GM12878 (cell line): ENCODE measurements at regions not wholly inside any gene's neighbourhood (a gene's known extent, or its start where the extent isn't known, plus 50 kb on each side); places are given as distances from the start of the nearest gene placed in this dataset.

Experiments used
- ATAC-seq: fragments of 200-7000 bp; cut with Tn5 transposase; 3 replicates; pipeline ENCODE4 v1.9.1; 2020; ENCODE audit warnings: mild to moderate bottlenecking, moderate library complexity
- BruUV-seq: library from RNA; stranded (reverse); fragments of 400-500 nt; replicated peaks from 2 replicates; lab custom pipeline; 2021; lab: Mats Ljungman, UMichigan
- CTCF ChIA-PET: fragments of 300-600 bp; sonication (Branson Sonifier 250); formaldehyde crosslinking; extraction: SDS; loops from one replicate; lab custom pipeline; 2021; ENCODE audit warnings: inconsistent platforms; lab: Yijun Ruan, JAX
- POLR2A ChIA-PET: fragments of 350-600 bp; formaldehyde crosslinking; extraction: SDS; loops from one replicate; lab custom pipeline; 2021; ENCODE audit warnings: inconsistent platforms; lab: Charles Lee
- RAD21 ChIA-PET: fragments of 300-600 bp; sonication (Branson Sonifier 250); formaldehyde crosslinking; loops from one replicate; lab custom pipeline; 2023; ENCODE audit warnings: antibody characterized with exemption; ENCODE audit not compliant: unreplicated experiment; lab: Charles Lee
- SMC1A ChIA-PET: fragments of 300-600 bp; sonication (Branson Sonifier 250); formaldehyde crosslinking; loops from one replicate; lab custom pipeline; 2023; ENCODE audit not compliant: unreplicated experiment, uncharacterized antibody; lab: Charles Lee
- DNase-seq: peaks from one replicate; pipeline ENCODE4 v3.0.0-alpha.2; 2011; ENCODE audit warnings: low read depth, low spot score
- FAIRE-seq: peaks from 3 replicates; lab custom pipeline; 2011; peaks lifted over from hg19 to GRCh38; lab: Jason Lieb, UNC
- H2AFZ ChIP-seq: 2 replicates; pipeline ENCODE4 v1.6.0; 2011; ENCODE audit warnings: low read depth, low read length, control low read depth; ENCODE audit not compliant: control insufficient read depth
- H3K27ac ChIP-seq: 2 replicates; pipeline ENCODE4 v1.5.1; 2011; ENCODE audit warnings: control low read depth; ENCODE audit not compliant: control insufficient read depth, insufficient read depth
- H3K27me3 ChIP-seq, 2 experiments: replicated peaks in 1 of 2; 2 replicates each; pipeline versions ENCODE4 v1.6.0 to v1.6.1; 2011; ENCODE audit warnings: low read length in 1 of 2; ENCODE audit not compliant: control insufficient read depth in 2 of 2, insufficient read depth in 2 of 2
- H3K36me3 ChIP-seq, 2 experiments: 2 replicates each; pipeline ENCODE4 v1.5.1; 2011; ENCODE audit warnings: low read length in 1 of 2; ENCODE audit not compliant: control insufficient read depth in 2 of 2, insufficient read depth in 2 of 2
- H3K4me1 ChIP-seq: 2 replicates; pipeline ENCODE4 v1.6.1; 2011; ENCODE audit warnings: mild to moderate bottlenecking, low read length, moderate library complexity, mixed read lengths; ENCODE audit not compliant: control insufficient read depth, insufficient read depth
- H3K4me2 ChIP-seq: 2 replicates; pipeline ENCODE4 v1.6.0; 2011; ENCODE audit warnings: control low read depth; ENCODE audit not compliant: control insufficient read depth, insufficient read depth
- H3K4me3 ChIP-seq: fragments of 200-600 bp; sonication (generic); 2 replicates; pipeline ENCODE4 v1.5.1; 2016
- H3K79me2 ChIP-seq: 2 replicates; pipeline ENCODE4 v1.6.0; 2011; ENCODE audit warnings: low read length; ENCODE audit not compliant: control insufficient read depth, insufficient read depth
- H3K9ac ChIP-seq: 2 replicates; pipeline ENCODE4 v1.8.0; 2011; ENCODE audit warnings: low read length, control low read depth, mixed read lengths; ENCODE audit not compliant: control insufficient read depth, insufficient read depth
- H3K9me3 ChIP-seq: replicated peaks from 3 replicates; pipeline ENCODE4 v1.5.1; 2011; ENCODE audit warnings: mild to moderate bottlenecking, low read length; ENCODE audit not compliant: control insufficient read depth, insufficient read depth
- H4K20me1 ChIP-seq: 2 replicates; pipeline ENCODE4 v1.6.0; 2011; ENCODE audit not compliant: control insufficient read depth, insufficient read depth
- ASH2L ChIP-seq: fragments of 300-600, 200-600 bp; sonication (generic); IDR thresholded peaks from 2 replicates; pipeline ENCODE4 v1.6.1; 2017; ENCODE audit warnings: low read depth, mild to moderate bottlenecking, borderline replicate concordance
- BCL11A ChIP-seq: IDR thresholded peaks from 2 replicates; pipeline ENCODE4 v1.6.1; 2011; ENCODE audit warnings: low read depth, low read length
- BHLHE40 ChIP-seq, 2 experiments: fragments of 450-650 bp in 1 of 2; IDR thresholded peaks; 2 replicates each; pipeline ENCODE4 v1.6.1; 2011 to 2017; ENCODE audit warnings: low read depth in 2 of 2, borderline replicate concordance in 1 of 2, improper control_type of control experiment in 1 of 2, low read length in 1 of 2, mild to moderate bottlenecking in 1 of 2
- CBX3 ChIP-seq: fragments of 200-600 bp; sonication (generic); IDR thresholded peaks from 2 replicates; pipeline ENCODE4 v1.6.1; 2016; ENCODE audit warnings: low read depth, borderline replicate concordance
- CHD4 ChIP-seq: fragments of 200-600 bp; sonication (generic); IDR thresholded peaks from 2 replicates; pipeline ENCODE4 v1.6.1; 2016; ENCODE audit warnings: mild to moderate bottlenecking
- E2F4 ChIP-seq: IDR thresholded peaks from 2 replicates; pipeline ENCODE4 v1.6.1; 2012; ENCODE audit warnings: low read depth, low read length, improper control_type of control experiment
- HDAC2 ChIP-seq: fragments of 200-600 bp; sonication (generic); IDR thresholded peaks from 2 replicates; pipeline ENCODE4 v1.6.1; 2017
- NBN ChIP-seq: fragments of 450-650 bp; IDR thresholded peaks from 2 replicates; pipeline ENCODE4 v1.6.1; 2016
- NFXL1 ChIP-seq: fragments of 450-650 bp; IDR thresholded peaks from 2 replicates; pipeline ENCODE4 v1.6.1; 2017; ENCODE audit warnings: antibody characterized with exemption, mild to moderate bottlenecking, borderline replicate concordance
- NFYB ChIP-seq: IDR thresholded peaks from 2 replicates; pipeline ENCODE4 v1.6.1; 2011; ENCODE audit warnings: low read depth, mild to moderate bottlenecking, low read length, improper control_type of control experiment, moderate library complexity; ENCODE audit not compliant: insufficient read depth
- PAX5 ChIP-seq: IDR thresholded peaks from 2 replicates; pipeline ENCODE4 v1.6.1; 2011; ENCODE audit warnings: low read depth, low read length, borderline replicate concordance
- RAD51 ChIP-seq: fragments of 450-650 bp; IDR thresholded peaks from 2 replicates; pipeline ENCODE4 v1.6.1; 2016; ENCODE audit warnings: moderate library complexity, mild to moderate bottlenecking, inconsistent platforms
- RELB ChIP-seq: fragments of 450-650 bp; IDR thresholded peaks from 2 replicates; pipeline ENCODE4 v1.6.1; 2017; ENCODE audit warnings: low read depth, mild to moderate bottlenecking, moderate library complexity
- SIX5 ChIP-seq: IDR thresholded peaks from 2 replicates; pipeline ENCODE4 v1.6.1; 2011; ENCODE audit warnings: mild to moderate bottlenecking, low read depth, low read length, moderate library complexity; ENCODE audit not compliant: severe bottlenecking
- STAT1 ChIP-seq: fragments of 450-650 bp; conservative IDR thresholded peaks from 2 replicates; pipeline ENCODE4 v1.6.1; 2014; ENCODE audit warnings: antibody characterized with exemption, mild to moderate bottlenecking
- SUZ12 ChIP-seq: fragments of 200-600 bp; sonication (generic); IDR thresholded peaks from one replicate; pipeline ENCODE4 v1.6.1; 2018; ENCODE audit warnings: antibody characterized with exemption, mild to moderate bottlenecking; ENCODE audit not compliant: unreplicated experiment
- WRNIP1 ChIP-seq: IDR thresholded peaks from 2 replicates; pipeline ENCODE4 v1.6.1; 2011; ENCODE audit warnings: low read depth, low read length, improper control_type of control experiment, borderline replicate concordance
- ZBED1 ChIP-seq: IDR thresholded peaks from 2 replicates; pipeline ENCODE4 v1.6.1; 2016; ENCODE audit warnings: borderline replicate concordance
- ZNF384 ChIP-seq: IDR thresholded peaks from 2 replicates; pipeline ENCODE4 v1.6.1; 2012; ENCODE audit warnings: low read depth, mild to moderate bottlenecking, low read length, improper control_type of control experiment, borderline replicate concordance
- WGBS: methylation state at CpG from one replicate; pipeline ENCODE4 v1.1.6; 2016; ENCODE audit warnings: low lambda C conversion rate; ENCODE audit not compliant: insufficient replicate concordance, insufficient coverage; ENCODE audit errors: missing lambda C conversion rate; 5-methylcytosine and 5-hydroxymethylcytosine counted together
- in situ Hi-C: fragments of 300-500 bp; cut with MboI; formaldehyde crosslinking; loops from 9 replicates; pipeline ENCODE4 v1.14.3; 2018; ENCODE audit warnings: mixed read lengths
- intact Hi-C: fragments of 100-400 bp; cut with micrococcal nuclease; formaldehyde crosslinking; loops from one replicate; pipeline ENCODE4 v1.14.2; 2022; ENCODE audit not compliant: unreplicated experiment

- no peak overlapping the region for H3K4me2 ChIP-seq
- H3K36me3 ChIP-seq: no peaks in the 10 kb centered on the region
- no peaks in the 10 kb centered on the region for H3K79me2 ChIP-seq
- TF ChIP-seq ZBED1 (no peak), NFXL1 (no peak), ZNF384 (no peak), PAX5 (no peak), HDAC2 (no peak), RAD51 (no peak), E2F4 (no peak), NFYB (no peak), SUZ12 (no peak), CHD4 (no peak), ASH2L (no peak), SIX5 (no peak), CBX3 (no peak), BCL11A (no peak), BHLHE40 (IDR thresholded peaks at IDR 0.05; ENCODE audit: borderline replicate concordance in 1 of 2, low read depth in 2 of 2, low read length in 1 of 2) (no peak), WRNIP1 (no peak), NBN (no peak), STAT1 (no peak), RELB (no peak)
- ATAC-seq: no peak
- intact Hi-C loops: no loop called here
- H3K4me3 ChIP-seq: no peak overlapping the region
- in situ Hi-C loops: no loop called here
- no peak for DNase-seq
- H3K27ac ChIP-seq: no peak overlapping the region
- POLR2A ChIA-PET: interaction anchor here (0.5 kb wide), 1 partner anchor 469 kb away, joined by 3 read pairs; no protein-coding TSS in a partner anchor
- CTCF ChIA-PET: interaction anchor here (1.4 kb wide), 1 partner anchor 468 kb away, joined by 3 read pairs; no protein-coding TSS in a partner anchor
- H3K4me1 ChIP-seq: no peaks in the 10 kb centered on the region
- WGBS: 18% methylated on average over 3 of the region's 3 CpGs
- no peak overlapping the region for H3K9ac ChIP-seq
- no peak overlapping the region for H2AFZ ChIP-seq
- SMC1A ChIA-PET: interaction anchor here (0.9 kb wide), 1 partner anchor 14 kb away, joined by 4 read pairs; no protein-coding TSS in a partner anchor
- RAD21 ChIA-PET: no interaction called here
- H4K20me1 ChIP-seq: no peaks in the 10 kb centered on the region
- FAIRE-seq: no peak
- no peaks in the 10 kb centered on the region for H3K9me3 ChIP-seq
- BruUV-seq: no TSS peak
- no peaks in the 10 kb centered on the region for H3K27me3 ChIP-seq
Measured at GRCh38 chr1:78254517-78254916, 208.8 kb downstream of the GIPC2 start.
